ENCODE measurements at regions not wholly inside any gene's neighbourhood (a gene's known extent, or its start where the extent isn't known, plus 50 kb on each side); places are given as distances from the start of the nearest gene placed in this dataset.

DNA sequence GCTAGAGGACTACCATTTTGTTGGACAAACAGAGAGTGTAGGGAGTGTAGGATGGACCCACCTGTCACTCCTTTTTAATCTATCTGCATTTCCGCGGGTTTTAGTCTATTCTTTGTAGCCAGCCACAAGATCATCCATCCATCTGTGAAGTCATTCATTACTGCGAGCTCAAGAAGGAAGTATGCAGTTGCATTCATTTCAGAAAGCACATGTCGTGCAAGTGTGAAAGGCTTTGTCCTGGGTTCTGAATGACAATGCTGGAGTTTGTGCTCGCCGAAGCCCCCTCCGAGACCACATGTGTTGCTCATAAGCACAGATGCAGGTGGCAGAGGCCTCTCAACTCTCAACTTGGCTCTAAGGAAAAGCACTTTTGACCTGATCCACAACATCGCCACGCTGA, 70.3 kb upstream of the BASP1 start (continued):
- TF ChIP-seq, protein P1, sequence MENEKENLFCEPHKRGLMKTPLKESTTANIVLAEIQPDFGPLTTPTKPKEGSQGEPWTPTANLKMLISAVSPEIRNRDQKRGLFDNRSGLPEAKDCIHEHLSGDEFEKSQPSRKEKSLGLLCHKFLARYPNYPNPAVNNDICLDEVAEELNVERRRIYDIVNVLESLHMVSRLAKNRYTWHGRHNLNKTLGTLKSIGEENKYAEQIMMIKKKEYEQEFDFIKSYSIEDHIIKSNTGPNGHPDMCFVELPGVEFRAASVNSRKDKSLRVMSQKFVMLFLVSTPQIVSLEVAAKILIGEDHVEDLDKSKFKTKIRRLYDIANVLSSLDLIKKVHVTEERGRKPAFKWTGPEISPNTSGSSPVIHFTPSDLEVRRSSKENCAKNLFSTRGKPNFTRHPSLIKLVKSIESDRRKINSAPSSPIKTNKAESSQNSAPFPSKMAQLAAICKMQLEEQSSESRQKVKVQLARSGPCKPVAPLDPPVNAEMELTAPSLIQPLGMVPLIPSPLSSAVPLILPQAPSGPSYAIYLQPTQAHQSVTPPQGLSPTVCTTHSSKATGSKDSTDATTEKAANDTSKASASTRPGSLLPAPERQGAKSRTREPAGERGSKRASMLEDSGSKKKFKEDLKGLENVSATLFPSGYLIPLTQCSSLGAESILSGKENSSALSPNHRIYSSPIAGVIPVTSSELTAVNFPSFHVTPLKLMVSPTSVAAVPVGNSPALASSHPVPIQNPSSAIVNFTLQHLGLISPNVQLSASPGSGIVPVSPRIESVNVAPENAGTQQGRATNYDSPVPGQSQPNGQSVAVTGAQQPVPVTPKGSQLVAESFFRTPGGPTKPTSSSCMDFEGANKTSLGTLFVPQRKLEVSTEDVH (IDR thresholded peaks at IDR 0.05; ENCODE audit: low read depth, partially characterized antibody): no peak
- TF ChIP-seq BRCA1 (IDR thresholded peaks at IDR 0.05): no peak
- TF ChIP-seq BRCA1 (CRISPR knock-in tag; IDR thresholded peaks at IDR 0.05): no peak
- TF ChIP-seq NEUROD1 (IDR thresholded peaks at IDR 0.05; ENCODE audit: borderline replicate concordance, low read depth, low read length, partially characterized antibody): no peak
- no peak for TF ChIP-seq ZNF280A (IDR thresholded peaks at IDR 0.05; ENCODE audit: low read depth, partially characterized antibody)

DNA sequence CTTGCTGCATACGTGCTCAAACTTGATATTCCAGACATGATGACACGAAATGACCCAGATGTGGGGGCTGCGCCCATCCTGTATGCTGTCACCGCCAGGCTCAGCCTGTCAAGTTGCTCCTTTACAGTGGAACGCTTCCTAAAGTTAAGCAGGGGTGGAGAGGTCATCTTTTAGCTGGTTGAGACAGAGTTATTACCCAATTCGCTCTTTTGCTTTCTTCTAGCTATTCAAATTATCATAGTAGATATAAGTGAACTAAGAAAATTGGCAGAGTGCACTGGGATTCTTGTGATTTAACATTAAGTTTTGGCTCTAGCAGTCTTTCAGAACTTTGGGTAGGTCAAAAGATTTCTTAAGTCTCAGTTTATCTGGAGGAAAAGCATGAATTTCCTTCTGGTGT, 69.8 kb upstream of the BASP1 start:
- Histone ChIP-seq H3K9me1 (ENCODE audit: control insufficient read depth, insufficient read depth, low read length) (no peaks in the 10 kb centered on the region), H2AFZ (ENCODE audit: low read depth, low read length) (no peak overlapping the region), H3K36me3 (ENCODE audit: control insufficient read depth, insufficient read depth, low read length) (no peaks in the 10 kb centered on the region), H3K4me2 (ENCODE audit: insufficient read depth, low read length) (no peak overlapping the region), H3K4me3 (no peak overlapping the region), H3K9ac (ENCODE audit: insufficient read depth in 1 of 2, low read depth in 2 of 2, low read length in 2 of 2) (no peak overlapping the region), H4K20me1 (replicated peaks; ENCODE audit: control insufficient read depth, insufficient read depth, low read length) (no peaks in the 10 kb centered on the region), H3K9me3 (replicated peaks; ENCODE audit: control insufficient read depth, insufficient read depth, low read depth, low read length) (no peaks in the 10 kb centered on the region), H3K27me3 (ENCODE audit: control insufficient read depth in 2 of 2, insufficient read depth in 2 of 2, low read length in 2 of 2) (peaks cover 0 to 16% of the 10 kb centered on the region in 2 experiments; a peak in 2 of 5 replicates), H3K4me1 (replicated peaks in 1 of 2; ENCODE audit: control insufficient read depth in 2 of 2, insufficient read depth in 2 of 2, low read length in 2 of 2) (no peaks in the 10 kb centered on the region), H3K27ac (ENCODE audit: extremely low read depth, low read depth, low read length) (no peak overlapping the region), H3K79me2 (ENCODE audit: control insufficient read depth, insufficient read depth, low read length) (no peaks in the 10 kb centered on the region)
- WGBS (ENCODE audit: insufficient coverage, low coverage, missing lambda C conversion rate): 1% methylated on average over 6 of the region's 6 CpGs
- POLR2A ChIA-PET: interaction anchor here (0.8 kb wide), 1 partner anchor 9 kb away, joined by 3 read pairs; no protein-coding TSS in a partner anchor
- ATAC-seq (no peak), DNase-seq (ENCODE audit: extremely low read depth in 1 of 4, low spot score in 3 of 4) (no peak), FAIRE-seq (no peak)
- intact Hi-C loops (cut with micrococcal nuclease) (no loop called here), in situ Hi-C loops (cut with MboI) (no loop called here)
- BruUV-seq (replicated peaks): no TSS peak
- CTCF ChIA-PET (ENCODE audit: low intra/inter-chr PET ratio): no interaction called here
- TF ChIP-seq ZNF174 (CRISPR knock-in tag; IDR thresholded peaks at IDR 0.05): no peak
- TF ChIP-seq CBFB (CRISPR knock-in tag; IDR thresholded peaks at IDR 0.05): no peak
- TF ChIP-seq HMG20B (CRISPR knock-in tag; IDR thresholded peaks at IDR 0.05): no peak
- no peak for TF ChIP-seq TAF7 (tag; IDR thresholded peaks at IDR 0.05)
- no peak for TF ChIP-seq NFIC (IDR thresholded peaks at IDR 0.05)
- TF ChIP-seq MNT (conservative IDR thresholded peaks at IDR 0.05): no peak
- no peak for TF ChIP-seq ZBTB33 (CRISPR knock-in tag; IDR thresholded peaks at IDR 0.05)
